IMR-90 (cell line): ENCODE measurements at regions not wholly inside any gene's neighbourhood (a gene's known extent, or its start where the extent isn't known, plus 50 kb on each side); places are given as distances from the start of the nearest gene placed in this dataset.

Experiments
- ATAC-seq: fragments of 200-7000 bp; cut with Tn5 transposase; 2 replicates; pipeline ENCODE4 v1.9.1; 2020; ENCODE audit warnings: low read depth, mild to moderate bottlenecking, moderate library complexity
- BruUV-seq: library from RNA; stranded (reverse); fragments of 400-500 nt; replicated peaks from 2 replicates; lab custom pipeline; 2021; lab: Mats Ljungman, UMichigan
- CTCF ChIA-PET: fragments of 300-600 bp; formaldehyde crosslinking; extraction: SDS; loops from one replicate; lab custom pipeline; 2021; ENCODE audit warnings: antibody characterized with exemption; lab: Yijun Ruan, JAX
- POLR2A ChIA-PET: fragments of 300-600 bp; sonication (Branson Sonifier 250); formaldehyde crosslinking; loops from one replicate; lab custom pipeline; 2022; ENCODE audit warnings: antibody characterized with exemption; ENCODE audit not compliant: unreplicated experiment; lab: Charles Lee
- DNase-seq: peaks from one replicate; pipeline ENCODE4 v3.0.0; 2013
- H2AFZ ChIP-seq: replicated peaks from 2 replicates; pipeline ENCODE3; 2013; ENCODE audit warnings: low read length, mild to moderate bottlenecking; ENCODE audit not compliant: poor library complexity
- H2AK5ac ChIP-seq: 2 replicates; pipeline ENCODE4 v1.6.1; 2013; ENCODE audit warnings: low read depth, low read length, inconsistent platforms
- H2AK9ac ChIP-seq: replicated peaks from 2 replicates; pipeline ENCODE3; 2013; ENCODE audit warnings: mild to moderate bottlenecking, low read depth, low read length, moderate library complexity; ENCODE audit not compliant: poor library complexity
- H2BK120ac ChIP-seq: 2 replicates; pipeline ENCODE4 v1.6.1; 2013; ENCODE audit warnings: low read depth, low read length, inconsistent platforms
- H2BK15ac ChIP-seq: 3 replicates; pipeline ENCODE4 v1.6.1; 2013; ENCODE audit warnings: low read depth, low read length, inconsistent platforms
- H2BK20ac ChIP-seq: 2 replicates; pipeline ENCODE4 v1.6.1; 2013; ENCODE audit warnings: low read depth, mild to moderate bottlenecking, inconsistent platforms, low read length, moderate library complexity
- H2BK5ac ChIP-seq: 2 replicates; pipeline ENCODE4 v1.6.1; 2013; ENCODE audit warnings: mild to moderate bottlenecking, low read depth, low read length, inconsistent platforms; ENCODE audit not compliant: poor library complexity, severe bottlenecking
- H3K14ac ChIP-seq: replicated peaks from 2 replicates; pipeline ENCODE4 v1.6.1; 2013; ENCODE audit warnings: low read depth, low read length, inconsistent platforms
- H3K18ac ChIP-seq: 2 replicates; pipeline ENCODE4 v1.6.1; 2013; ENCODE audit warnings: low read depth, low read length, control low read depth
- H3K23ac ChIP-seq: 2 replicates; pipeline ENCODE4 v1.6.1; 2013; ENCODE audit warnings: low read depth, low read length, inconsistent platforms
- H3K27ac ChIP-seq: 2 replicates; pipeline ENCODE4 v1.5.1; 2013; ENCODE audit warnings: mild to moderate bottlenecking, control low read depth, low read length; ENCODE audit not compliant: insufficient read depth
- H3K27me3 ChIP-seq: 2 replicates; pipeline ENCODE4 v1.6.1; 2013; ENCODE audit warnings: low read length; ENCODE audit not compliant: control insufficient read depth, insufficient read depth
- H3K36me3 ChIP-seq: 2 replicates; pipeline ENCODE4 v1.6.1; 2013; ENCODE audit warnings: low read length, mixed read lengths; ENCODE audit not compliant: control insufficient read depth, insufficient read depth
- H3K4ac ChIP-seq: 2 replicates; pipeline ENCODE4 v1.6.1; 2013; ENCODE audit warnings: low read depth, low read length, inconsistent platforms
- H3K4me1 ChIP-seq: 2 replicates; pipeline ENCODE4 v1.6.1; 2013; ENCODE audit warnings: low read length, mixed read lengths; ENCODE audit not compliant: control insufficient read depth, insufficient read depth
- H3K4me2 ChIP-seq: 2 replicates; pipeline ENCODE4 v1.6.1; 2013; ENCODE audit warnings: low read depth, mild to moderate bottlenecking, control low read depth, low read length, moderate library complexity
- H3K4me3 ChIP-seq: 2 replicates; pipeline ENCODE4 v1.5.1; 2013; ENCODE audit warnings: low read depth, mild to moderate bottlenecking, control low read depth, low read length, moderate library complexity; ENCODE audit not compliant: insufficient read depth
- H3K56ac ChIP-seq: 2 replicates; pipeline ENCODE4 v1.6.1; 2013; ENCODE audit warnings: low read length, inconsistent platforms; ENCODE audit not compliant: insufficient read depth; ENCODE audit errors: extremely low read depth
- H3K79me1 ChIP-seq, 2 experiments: 2 replicates each; pipeline ENCODE4 v1.6.1; 2013; ENCODE audit warnings: low read length in 2 of 2, inconsistent platforms in 1 of 2, low read depth in 1 of 2
- H3K9ac ChIP-seq: 2 replicates; pipeline ENCODE4 v1.6.1; 2013; ENCODE audit warnings: low read depth, low read length, control low read depth
- H3K9me1 ChIP-seq: 2 replicates; pipeline ENCODE4 v1.6.1; 2013; ENCODE audit warnings: low read length, inconsistent platforms; ENCODE audit not compliant: insufficient read depth
- H3K9me3 ChIP-seq: 2 replicates; pipeline ENCODE4 v1.6.1; 2013; ENCODE audit warnings: low read length; ENCODE audit not compliant: control insufficient read depth, insufficient read depth
- H4K20me1 ChIP-seq: 2 replicates; pipeline ENCODE4 v1.6.1; 2013; ENCODE audit warnings: low read length, inconsistent platforms; ENCODE audit not compliant: insufficient read depth
- H4K5ac ChIP-seq: 2 replicates; pipeline ENCODE4 v1.6.1; 2013; ENCODE audit warnings: mild to moderate bottlenecking, low read depth, low read length, control low read depth
- H4K8ac ChIP-seq, 2 experiments: 2 replicates each; pipeline ENCODE4 v1.6.1; 2013; ENCODE audit warnings: low read depth in 2 of 2, low read length in 2 of 2, control low read depth in 1 of 2, inconsistent platforms in 1 of 2
- H4K91ac ChIP-seq: 2 replicates; pipeline ENCODE4 v1.6.1; 2013; ENCODE audit warnings: low read depth, low read length, inconsistent platforms; ENCODE audit not compliant: insufficient read depth
- BHLHE40 ChIP-seq: fragments of 150-350 bp; IDR thresholded peaks from 2 replicates; pipeline ENCODE4 v1.6.1; 2016; ENCODE audit warnings: mild to moderate bottlenecking, low read depth, low read length
- CEBPB ChIP-seq: IDR thresholded peaks from 2 replicates; pipeline ENCODE4 v1.6.1; 2012; ENCODE audit warnings: low read depth, low read length, improper control_type of control experiment
- CHD1 ChIP-seq: IDR thresholded peaks from 2 replicates; pipeline ENCODE4 v1.6.1; 2012; ENCODE audit warnings: low read depth, low read length, improper control_type of control experiment
- CTCF ChIP-seq: conservative IDR thresholded peaks from 2 replicates; pipeline ENCODE4 v1.5.1; 2012; ENCODE audit warnings: mild to moderate bottlenecking, low read depth, low read length, improper control_type of control experiment
- ELK1 ChIP-seq: fragments of 150-350 bp; IDR thresholded peaks from 2 replicates; pipeline ENCODE4 v1.6.1; 2016; ENCODE audit warnings: low read depth, mild to moderate bottlenecking, low read length, moderate library complexity, borderline replicate concordance
- FOS ChIP-seq: fragments of 150-350 bp; IDR thresholded peaks from 2 replicates; pipeline ENCODE4 v1.6.1; 2016; ENCODE audit warnings: low read depth, low read length
- MAFK ChIP-seq: IDR thresholded peaks from 2 replicates; pipeline ENCODE4 v1.6.1; 2012; ENCODE audit warnings: low read depth, low read length, improper control_type of control experiment
- MAZ ChIP-seq: IDR thresholded peaks from 2 replicates; pipeline ENCODE4 v1.6.1; 2012; ENCODE audit warnings: low read depth, mild to moderate bottlenecking, low read length, improper control_type of control experiment, moderate library complexity, borderline replicate concordance
- MXI1 ChIP-seq: IDR thresholded peaks from 2 replicates; pipeline ENCODE4 v1.6.1; 2012; ENCODE audit warnings: low read depth, mild to moderate bottlenecking, low read length, moderate library complexity, borderline replicate concordance
- NFE2L2 ChIP-seq: fragments of 150-350 bp; IDR thresholded peaks from 2 replicates; pipeline ENCODE4 v1.6.1; 2016; ENCODE audit warnings: low read depth, mild to moderate bottlenecking, low read length
- POLR2A ChIP-seq: IDR thresholded peaks from 2 replicates; pipeline ENCODE4 v1.6.1; 2012; ENCODE audit warnings: mild to moderate bottlenecking, low read depth, low read length
- RAD21 ChIP-seq: IDR thresholded peaks from 2 replicates; pipeline ENCODE4 v1.6.1; 2012; ENCODE audit warnings: low read length, improper control_type of control experiment
- RCOR1 ChIP-seq: IDR thresholded peaks from 2 replicates; pipeline ENCODE4 v1.6.1; 2012; ENCODE audit warnings: mild to moderate bottlenecking, low read length, improper control_type of control experiment; ENCODE audit not compliant: insufficient replicate concordance
- RFX5 ChIP-seq: IDR thresholded peaks from 2 replicates; pipeline ENCODE4 v1.8.0; 2012; ENCODE audit warnings: low read depth, mild to moderate bottlenecking, low read length, moderate library complexity
- SMC3 ChIP-seq: fragments of 150-350 bp; IDR thresholded peaks from 2 replicates; pipeline ENCODE4 v1.6.1; 2016; ENCODE audit warnings: low read depth, mild to moderate bottlenecking, antibody characterized with exemption, low read length, moderate library complexity
- USF2 ChIP-seq: fragments of 150-350 bp; IDR thresholded peaks from 2 replicates; pipeline ENCODE4 v1.6.1; 2017; ENCODE audit warnings: mild to moderate bottlenecking, antibody characterized with exemption, low read length, low read depth
- WGBS, 2 experiments: methylation state at CpG; one replicate each; pipeline versions ENCODE4 v1.1.5 to v1.1.7; 2013; ENCODE audit warnings: missing lambda C conversion rate in 2 of 2; ENCODE audit not compliant: insufficient read length in 1 of 2; ENCODE audit errors: extremely low coverage in 2 of 2; 5-methylcytosine and 5-hydroxymethylcytosine counted together
- dilution Hi-C: fragments of 300-500 bp; cut with HindIII; formaldehyde crosslinking; loops from one replicate; pipeline ENCODE4 v1.14.3; 2018; ENCODE audit warnings: low sequenced_read_pairs; ENCODE audit not compliant: unreplicated experiment
- in situ Hi-C: fragments of 300-500 bp; cut with MboI; formaldehyde crosslinking; loops from 3 replicates; pipeline ENCODE4 v1.14.3; 2019; ENCODE audit warnings: low sequenced_read_pairs, inconsistent platforms, mixed read lengths
- intact Hi-C: fragments of 100-400 bp; cut with micrococcal nuclease; formaldehyde crosslinking; loops from 2 replicates; pipeline ENCODE4 v1.10.0; 2022

GRCh38 chr20:23932256-23932655 lies 52.7 kb upstream of the CST5 start:
- dilution Hi-C loops: no loop called here
- Histone ChIP-seq H3K23ac (no peak overlapping the region), H2BK120ac (no peak overlapping the region), H2BK15ac (no peak overlapping the region), H2BK5ac (no peak overlapping the region), H3K4me2 (no peak overlapping the region), H4K8ac (no peak overlapping the region), H4K20me1 (no peaks in the 10 kb centered on the region), H4K5ac (no peak overlapping the region), H3K4me1 (no peaks in the 10 kb centered on the region), H3K4ac (no peak overlapping the region), H3K9ac (no peak overlapping the region), H3K79me1 (no peaks in the 10 kb centered on the region), H3K4me3 (no peak overlapping the region), H3K9me1 (no peaks in the 10 kb centered on the region), H3K27me3 (no peaks in the 10 kb centered on the region), H3K18ac (no peak overlapping the region), H3K14ac (no peak overlapping the region), H2AK9ac (no peak overlapping the region), H3K36me3 (no peaks in the 10 kb centered on the region), H2AK5ac (no peak overlapping the region), H2BK20ac (no peak overlapping the region), H3K9me3 (no peaks in the 10 kb centered on the region), H3K27ac (no peak overlapping the region), H4K91ac (no peak overlapping the region), H2AFZ (no peak overlapping the region), H3K56ac (no peak overlapping the region)
- no peak for TF ChIP-seq CEBPB
- no peak for TF ChIP-seq MAZ
- TF ChIP-seq RFX5: no peak
- TF ChIP-seq MXI1: no peak
- no peak for TF ChIP-seq POLR2A
- no peak for TF ChIP-seq FOS
- TF ChIP-seq RAD21: no peak
- no peak for TF ChIP-seq CHD1
- no peak for TF ChIP-seq NFE2L2
- TF ChIP-seq BHLHE40: no peak
- TF ChIP-seq USF2: no peak
- no peak for TF ChIP-seq SMC3
- TF ChIP-seq RCOR1: no peak
- TF ChIP-seq MAFK: no peak
- TF ChIP-seq CTCF: no peak
- TF ChIP-seq ELK1: no peak
- ChIA-PET POLR2A (no interaction called here), CTCF (no interaction called here)
- no CpG with 5 or more reads among the region's 2 CpGs for WGBS, 2 experiments
- ATAC-seq (no peak), DNase-seq (no peak)
- BruUV-seq: no TSS peak
- in situ Hi-C loops: loop anchor here (25.0 kb wide), 1 partner anchor 980 kb away; no protein-coding TSS in a partner anchor
- intact Hi-C loops: no loop called here
